Astrocyte (in vitro differentiated cells and primary cell): ENCODE measurements at regions not wholly inside any gene's neighbourhood (a gene's known extent, or its start where the extent isn't known, plus 50 kb on each side); places are given as distances from the start of the nearest gene placed in this dataset.

ENCODE experiments used
- EZH2 ChIP-seq: IDR thresholded peaks from 2 replicates; pipeline ENCODE4 v1.6.1; 2012; ENCODE audit warnings: mild to moderate bottlenecking, low read length, inconsistent platforms; ENCODE audit not compliant: insufficient read depth
- TF ChIP-seq, protein P1 (sequence below): IDR thresholded peaks from 2 replicates; pipeline ENCODE4 v1.5.1; 2011; ENCODE audit warnings: low read depth, mild to moderate bottlenecking, inconsistent platforms, low read length, moderate library complexity; ENCODE audit not compliant: insufficient read depth

- TF ChIP-seq, protein P1, sequence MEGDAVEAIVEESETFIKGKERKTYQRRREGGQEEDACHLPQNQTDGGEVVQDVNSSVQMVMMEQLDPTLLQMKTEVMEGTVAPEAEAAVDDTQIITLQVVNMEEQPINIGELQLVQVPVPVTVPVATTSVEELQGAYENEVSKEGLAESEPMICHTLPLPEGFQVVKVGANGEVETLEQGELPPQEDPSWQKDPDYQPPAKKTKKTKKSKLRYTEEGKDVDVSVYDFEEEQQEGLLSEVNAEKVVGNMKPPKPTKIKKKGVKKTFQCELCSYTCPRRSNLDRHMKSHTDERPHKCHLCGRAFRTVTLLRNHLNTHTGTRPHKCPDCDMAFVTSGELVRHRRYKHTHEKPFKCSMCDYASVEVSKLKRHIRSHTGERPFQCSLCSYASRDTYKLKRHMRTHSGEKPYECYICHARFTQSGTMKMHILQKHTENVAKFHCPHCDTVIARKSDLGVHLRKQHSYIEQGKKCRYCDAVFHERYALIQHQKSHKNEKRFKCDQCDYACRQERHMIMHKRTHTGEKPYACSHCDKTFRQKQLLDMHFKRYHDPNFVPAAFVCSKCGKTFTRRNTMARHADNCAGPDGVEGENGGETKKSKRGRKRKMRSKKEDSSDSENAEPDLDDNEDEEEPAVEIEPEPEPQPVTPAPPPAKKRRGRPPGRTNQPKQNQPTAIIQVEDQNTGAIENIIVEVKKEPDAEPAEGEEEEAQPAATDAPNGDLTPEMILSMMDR, result no peak
- TF ChIP-seq EZH2, result no peak
Observed at GRCh38 chr22:48340191-48340590, 1487.5 kb downstream of the BRD1 start.
